ENCODE measurements at regions not wholly inside any gene's neighbourhood (a gene's known extent, or its start where the extent isn't known, plus 50 kb on each side); places are given as distances from the start of the nearest gene placed in this dataset.

DNA sequence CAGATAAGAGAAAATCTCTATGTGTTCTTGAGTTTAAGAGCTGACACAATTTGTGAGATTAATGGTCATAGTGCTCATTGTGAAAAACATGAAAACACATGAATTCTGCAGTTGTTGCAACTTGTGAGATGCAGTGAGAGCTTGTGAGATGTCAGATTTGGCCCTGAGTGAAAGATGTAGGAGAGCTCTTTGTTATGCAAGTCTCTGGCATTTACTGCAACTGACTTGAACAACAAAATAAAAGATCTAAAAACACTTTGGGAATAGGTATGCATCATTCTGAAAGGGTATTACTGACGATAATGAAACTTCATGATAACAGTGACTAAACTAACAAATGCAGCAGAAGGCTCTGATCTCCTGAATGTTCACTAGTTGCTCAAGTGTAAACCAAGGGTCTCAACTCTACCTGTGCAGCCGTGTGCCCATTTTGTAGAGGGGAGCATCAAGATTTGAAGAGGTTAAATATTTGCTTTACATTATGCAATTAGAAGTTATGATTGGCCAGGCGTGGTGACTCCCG, 50.8 kb upstream of the SMIM36 start:
- no peak overlapping the region for H3K4me2 ChIP-seq (ENCODE audit: low read length)
- no peak overlapping the region for H3K18ac ChIP-seq (ENCODE audit: low read length)
- no peak overlapping the region for H3K9ac ChIP-seq (ENCODE audit: low read length)
- H3K36me3 ChIP-seq (ENCODE audit: control insufficient read depth in 1 of 2, insufficient read depth in 2 of 2, low read length in 2 of 2) = no peaks in the 10 kb centered on the region
- WGBS (ENCODE audit: extremely low coverage, insufficient coverage, insufficient read length) = no CpG with 5 or more reads among the region's 4 CpGs
- H3K4me1 ChIP-seq (ENCODE audit: control insufficient read depth in 1 of 2, insufficient read depth in 2 of 2, low read length in 2 of 2) = no peaks in the 10 kb centered on the region
- H3K79me2 ChIP-seq (ENCODE audit: control insufficient read depth, insufficient read depth, low read length, poor library complexity) = no peaks in the 10 kb centered on the region
- H4K8ac ChIP-seq (ENCODE audit: low read depth, low read length) = no peak overlapping the region
- no peak for DNase-seq
- no peak overlapping the region for H3K23ac ChIP-seq (ENCODE audit: low read length)
- no peak overlapping the region for H2BK120ac ChIP-seq (ENCODE audit: insufficient read depth, low read length, poor library complexity)
- no peaks in the 10 kb centered on the region for H3K79me1 ChIP-seq (ENCODE audit: low read length)
- H2AK5ac ChIP-seq (ENCODE audit: low read length) = no peak overlapping the region
- no peak overlapping the region for H2AFZ ChIP-seq (ENCODE audit: insufficient read depth, low read length, poor library complexity)
- no peak overlapping the region for H3K27ac ChIP-seq (ENCODE audit: low read depth, low read length)
- H2BK12ac ChIP-seq (ENCODE audit: low read length) = no peak overlapping the region
- no peak overlapping the region for H2BK5ac ChIP-seq (ENCODE audit: low read depth, low read length, poor library complexity)
- H3K14ac ChIP-seq (ENCODE audit: low read length) = no peak overlapping the region
- no peak overlapping the region for H3K4me3 ChIP-seq (ENCODE audit: low read depth, low read length)
- H4K91ac ChIP-seq (ENCODE audit: low read depth, low read length) = no peak overlapping the region
- no peak overlapping the region for H3K4ac ChIP-seq (ENCODE audit: low read depth, low read length)
- H4K12ac ChIP-seq (ENCODE audit: low read depth, low read length) = no peak overlapping the region
- no peaks in the 10 kb centered on the region for H3K27me3 ChIP-seq (ENCODE audit: insufficient read depth, low read length)
- H3K9me3 ChIP-seq (ENCODE audit: insufficient read depth, low read depth, low read length) = no peaks in the 10 kb centered on the region

DNA sequence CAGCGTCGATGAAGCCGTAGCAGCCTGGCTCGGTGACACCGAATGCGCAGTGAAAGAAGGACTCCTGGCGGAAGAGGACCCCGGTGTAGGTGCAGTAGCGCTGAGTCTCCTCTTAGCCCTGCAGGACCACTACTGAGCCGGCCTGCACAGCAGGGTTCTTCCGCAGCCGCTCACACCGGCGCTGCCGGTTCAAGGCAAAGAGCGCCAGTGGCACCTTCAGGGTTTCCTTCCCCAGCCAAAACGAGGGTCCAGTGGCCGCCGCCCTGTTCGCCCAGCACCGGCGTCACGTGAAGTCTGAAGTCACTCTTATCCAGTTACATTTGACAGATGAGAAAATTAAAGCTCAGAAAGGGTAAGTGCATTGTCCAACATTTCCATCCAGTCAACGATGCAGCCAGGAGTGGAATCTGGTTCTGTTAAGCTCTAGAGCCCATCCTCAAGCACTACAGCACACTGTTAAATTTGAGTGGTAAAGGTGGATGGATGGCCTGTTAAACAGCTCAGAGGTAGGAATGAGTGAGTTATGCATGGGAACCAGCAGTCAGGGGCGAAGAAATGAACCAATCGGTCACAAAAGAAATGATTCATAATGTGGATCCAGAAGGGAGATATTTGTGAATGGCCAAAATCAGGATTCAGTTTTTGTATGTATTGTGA, 50.2 kb upstream of the SMIM36 start:
- DNase-seq = no peak
- Histone ChIP-seq H4K91ac (ENCODE audit: low read depth, low read length) (no peak overlapping the region), H2BK5ac (ENCODE audit: low read depth, low read length, poor library complexity) (no peak overlapping the region), H3K36me3 (ENCODE audit: control insufficient read depth in 1 of 2, insufficient read depth in 2 of 2, low read length in 2 of 2) (no peaks in the 10 kb centered on the region), H3K18ac (ENCODE audit: low read length) (no peak overlapping the region), H3K4me1 (ENCODE audit: control insufficient read depth in 1 of 2, insufficient read depth in 2 of 2, low read length in 2 of 2) (no peaks in the 10 kb centered on the region), H3K4me2 (ENCODE audit: low read length) (no peak overlapping the region), H3K4ac (ENCODE audit: low read depth, low read length) (no peak overlapping the region), H4K12ac (ENCODE audit: low read depth, low read length) (no peak overlapping the region), H2AFZ (ENCODE audit: insufficient read depth, low read length, poor library complexity) (no peak overlapping the region), H3K79me1 (ENCODE audit: low read length) (no peaks in the 10 kb centered on the region), H2BK120ac (ENCODE audit: insufficient read depth, low read length, poor library complexity) (no peak overlapping the region), H4K8ac (ENCODE audit: low read depth, low read length) (no peak overlapping the region), H3K4me3 (ENCODE audit: low read depth, low read length) (no peak overlapping the region), H3K79me2 (ENCODE audit: control insufficient read depth, insufficient read depth, low read length, poor library complexity) (no peaks in the 10 kb centered on the region), H2AK5ac (ENCODE audit: low read length) (no peak overlapping the region), H2BK12ac (ENCODE audit: low read length) (no peak overlapping the region), H3K23ac (ENCODE audit: low read length) (no peak overlapping the region), H3K9ac (ENCODE audit: low read length) (no peak overlapping the region), H3K14ac (ENCODE audit: low read length) (no peak overlapping the region), H3K27me3 (ENCODE audit: insufficient read depth, low read length) (no peaks in the 10 kb centered on the region), H3K9me3 (ENCODE audit: insufficient read depth, low read depth, low read length) (no peaks in the 10 kb centered on the region), H3K27ac (ENCODE audit: low read depth, low read length) (no peak overlapping the region)
- WGBS (ENCODE audit: extremely low coverage, insufficient coverage, insufficient read length) = no CpG with 5 or more reads among the region's 26 CpGs
